ENCODE measurements at regions not wholly inside any gene's neighbourhood (a gene's known extent, or its start where the extent isn't known, plus 50 kb on each side); places are given as distances from the start of the nearest gene placed in this dataset.

- TF ChIP-seq CTCF (conservative IDR thresholded peaks at IDR 0.05 in 1 of 2, IDR thresholded peaks at IDR 0.05 in 1 of 2; ENCODE audit: extremely low read depth in 1 of 2, insufficient read depth in 1 of 2, low read depth in 1 of 2, low read length in 2 of 2) (no peak), EZH2 (IDR thresholded peaks at IDR 0.05; ENCODE audit: borderline replicate concordance, low read length) (no peak)
Observed at GRCh38 chr14:97640031-97640430, 842.8 kb downstream of the VRK1 start.

Data from mammary epithelial cell (primary cell).